ENCODE measurements at regions not wholly inside any gene's neighbourhood (a gene's known extent, or its start where the extent isn't known, plus 50 kb on each side); places are given as distances from the start of the nearest gene placed in this dataset.
"Not testable (repeated sequence)": the region's sequence is repeated elsewhere in the genome, so short reads cannot be mapped to it uniquely, and the experiment has no call there.

- no peak overlapping the region for H3K4me3 ChIP-seq (replicated peaks; ENCODE audit: insufficient read depth, low read length)
- no peak for TF ChIP-seq GABPA (IDR thresholded peaks at IDR 0.05; ENCODE audit: low read depth)
- no peak for TF ChIP-seq CTCF (IDR thresholded peaks at IDR 0.05; ENCODE audit: insufficient read depth, low read length)
- no peak for TF ChIP-seq SPI1 (IDR thresholded peaks at IDR 0.05; ENCODE audit: borderline replicate concordance, low read depth)
- no peak for TF ChIP-seq POLR2AphosphoS5 (IDR thresholded peaks at IDR 0.05; ENCODE audit: low read depth)
- TF ChIP-seq REST (IDR thresholded peaks at IDR 0.05; ENCODE audit: insufficient replicate concordance, low read depth) = no peak
- DNase-seq (ENCODE audit: low read depth in 1 of 2, low spot score in 1 of 2) = no peak
- no peaks in the 10 kb centered on the region for H3K27me3 ChIP-seq (ENCODE audit: insufficient read depth, poor library complexity, severe bottlenecking)
- H3K27ac ChIP-seq (replicated peaks) = no peak overlapping the region
Observed at GRCh38 chr4:177494791-177495190, 52.6 kb upstream of the AGA start.

GRCh38 chr4:177495626-177496025 lies 53.4 kb upstream of the AGA start:
- not testable (repeated sequence) for DNase-seq (ENCODE audit: low read depth in 1 of 2, low spot score in 1 of 2); H3K27me3 ChIP-seq (ENCODE audit: insufficient read depth, poor library complexity, severe bottlenecking); H3K27ac ChIP-seq (replicated peaks); H3K4me3 ChIP-seq (replicated peaks; ENCODE audit: insufficient read depth, low read length)

- DNase-seq (ENCODE audit: low read depth in 1 of 2, low spot score in 1 of 2) = no peak
- H3K27me3 ChIP-seq (ENCODE audit: insufficient read depth, poor library complexity, severe bottlenecking) = no peaks in the 10 kb centered on the region
- no peak overlapping the region for H3K27ac ChIP-seq (replicated peaks)
- no peak overlapping the region for H3K4me3 ChIP-seq (replicated peaks; ENCODE audit: insufficient read depth, low read length)
- TF ChIP-seq POLR2AphosphoS5 (IDR thresholded peaks at IDR 0.05; ENCODE audit: low read depth) = no peak
- no peak for TF ChIP-seq REST (IDR thresholded peaks at IDR 0.05; ENCODE audit: insufficient replicate concordance, low read depth)
- no peak for TF ChIP-seq CTCF (IDR thresholded peaks at IDR 0.05; ENCODE audit: insufficient read depth, low read length)
- no peak for TF ChIP-seq SPI1 (IDR thresholded peaks at IDR 0.05; ENCODE audit: borderline replicate concordance, low read depth)
- no peak for TF ChIP-seq GABPA (IDR thresholded peaks at IDR 0.05; ENCODE audit: low read depth)
Observed at GRCh38 chr4:177499537-177499936, 57.3 kb upstream of the AGA start.

GRCh38 chr4:177505171-177505615 lies 63.0 kb upstream of the AGA start:
- no peaks in the 10 kb centered on the region for H3K27me3 ChIP-seq (ENCODE audit: insufficient read depth, poor library complexity, severe bottlenecking)
- H3K4me3 ChIP-seq (replicated peaks; ENCODE audit: insufficient read depth, low read length) = no peak overlapping the region
- no peak for DNase-seq (ENCODE audit: low read depth in 1 of 2, low spot score in 1 of 2)
- TF ChIP-seq REST (IDR thresholded peaks at IDR 0.05; ENCODE audit: insufficient replicate concordance, low read depth) (no peak), CTCF (IDR thresholded peaks at IDR 0.05; ENCODE audit: insufficient read depth, low read length) (no peak), POLR2AphosphoS5 (IDR thresholded peaks at IDR 0.05; ENCODE audit: low read depth) (no peak), GABPA (IDR thresholded peaks at IDR 0.05; ENCODE audit: low read depth) (no peak), SPI1 (IDR thresholded peaks at IDR 0.05; ENCODE audit: borderline replicate concordance, low read depth) (no peak)
- H3K27ac ChIP-seq (replicated peaks) = no peak overlapping the region

Measured in HL-60 (cell line).